Stomach (tissue), 4 donors: ENCODE measurements at regions not wholly inside any gene's neighbourhood (a gene's known extent, or its start where the extent isn't known, plus 50 kb on each side); places are given as distances from the start of the nearest gene placed in this dataset.

Experiments used
- EP300 ChIP-seq: sonication (generic); formaldehyde crosslinking; IDR thresholded peaks from one replicate; pipeline ENCODE4 v1.6.1; 2017; ENCODE audit warnings: antibody characterized with exemption
- POLR2A ChIP-seq, 4 donors: fragments of 450-650 bp; IDR thresholded peaks; one replicate each; pipeline ENCODE4 v1.6.1; 2016; ENCODE audit warnings: antibody characterized with exemption in 4 of 4, control low read depth in 2 of 4, mild to moderate bottlenecking in 1 of 4, moderate library complexity in 1 of 4
- POLR2AphosphoS5 ChIP-seq, 3 donors: sonication (generic); formaldehyde crosslinking; IDR thresholded peaks; one replicate each; pipeline ENCODE4 v1.6.1; 2016; ENCODE audit warnings: antibody characterized with exemption in 3 of 3
- TF ChIP-seq, protein P1 (sequence below), 7 experiments: fragments of 450-650 bp in 4 of 7; fragments of 200-600 bp in 3 of 7; sonication (generic) in 3 of 7; IDR thresholded peaks; one replicate each; pipeline ENCODE4 v1.5.1; 2016 to 2019; ENCODE audit warnings: antibody characterized with exemption in 7 of 7, control low read depth in 2 of 7, mild to moderate bottlenecking in 1 of 7

DNA sequence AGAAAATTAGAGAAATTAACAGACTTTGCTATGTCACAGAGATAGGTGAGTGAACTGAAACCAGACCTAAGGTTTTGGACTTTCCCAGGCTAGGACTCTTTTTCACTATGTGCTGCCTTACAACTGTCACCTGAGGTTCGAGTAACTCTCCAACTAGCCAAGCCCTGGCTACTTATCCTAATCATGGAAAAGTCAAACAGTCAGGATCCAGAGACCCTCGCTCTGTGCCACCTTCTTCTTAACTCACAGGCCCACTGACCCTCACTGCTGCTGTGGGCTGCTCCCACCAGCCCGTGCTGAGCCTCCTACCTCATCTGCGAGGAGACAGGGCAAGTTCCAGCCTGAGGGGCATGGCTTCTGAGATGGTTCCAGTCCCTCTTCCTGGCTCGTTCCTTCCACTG is 211.4 kb upstream of the KLF14 start:
- TF ChIP-seq POLR2A (IDR thresholded peaks at IDR 0.05) (no peak), POLR2AphosphoS5 (IDR thresholded peaks at IDR 0.05) (no peak), EP300 (no peak)
- TF ChIP-seq, protein P1, sequence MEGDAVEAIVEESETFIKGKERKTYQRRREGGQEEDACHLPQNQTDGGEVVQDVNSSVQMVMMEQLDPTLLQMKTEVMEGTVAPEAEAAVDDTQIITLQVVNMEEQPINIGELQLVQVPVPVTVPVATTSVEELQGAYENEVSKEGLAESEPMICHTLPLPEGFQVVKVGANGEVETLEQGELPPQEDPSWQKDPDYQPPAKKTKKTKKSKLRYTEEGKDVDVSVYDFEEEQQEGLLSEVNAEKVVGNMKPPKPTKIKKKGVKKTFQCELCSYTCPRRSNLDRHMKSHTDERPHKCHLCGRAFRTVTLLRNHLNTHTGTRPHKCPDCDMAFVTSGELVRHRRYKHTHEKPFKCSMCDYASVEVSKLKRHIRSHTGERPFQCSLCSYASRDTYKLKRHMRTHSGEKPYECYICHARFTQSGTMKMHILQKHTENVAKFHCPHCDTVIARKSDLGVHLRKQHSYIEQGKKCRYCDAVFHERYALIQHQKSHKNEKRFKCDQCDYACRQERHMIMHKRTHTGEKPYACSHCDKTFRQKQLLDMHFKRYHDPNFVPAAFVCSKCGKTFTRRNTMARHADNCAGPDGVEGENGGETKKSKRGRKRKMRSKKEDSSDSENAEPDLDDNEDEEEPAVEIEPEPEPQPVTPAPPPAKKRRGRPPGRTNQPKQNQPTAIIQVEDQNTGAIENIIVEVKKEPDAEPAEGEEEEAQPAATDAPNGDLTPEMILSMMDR (IDR thresholded peaks at IDR 0.05), result no peak
